SW480 (cell line): ENCODE measurements at regions not wholly inside any gene's neighbourhood (a gene's known extent, or its start where the extent isn't known, plus 50 kb on each side); places are given as distances from the start of the nearest gene placed in this dataset.
A peak's percentile ranks its signal among the peaks of the same experiment; 100 is the strongest.
"Not testable (repeated sequence)": the region's sequence is repeated elsewhere in the genome, so short reads cannot be mapped to it uniquely, and the experiment has no call there.

Experiments
- DNase-seq: peaks from one replicate; pipeline ENCODE4 v3.0.0-alpha.2; 2016; ENCODE audit warnings: low spot score

- peak; percentile 24 for DNase-seq
Observed at GRCh38 chr19:13652810-13653590, 111.3 kb upstream of the MRI1 start.

- DNase-seq, result no peak
Observed at GRCh38 chr19:13646758-13647157, 117.6 kb upstream of the MRI1 start.

DNA sequence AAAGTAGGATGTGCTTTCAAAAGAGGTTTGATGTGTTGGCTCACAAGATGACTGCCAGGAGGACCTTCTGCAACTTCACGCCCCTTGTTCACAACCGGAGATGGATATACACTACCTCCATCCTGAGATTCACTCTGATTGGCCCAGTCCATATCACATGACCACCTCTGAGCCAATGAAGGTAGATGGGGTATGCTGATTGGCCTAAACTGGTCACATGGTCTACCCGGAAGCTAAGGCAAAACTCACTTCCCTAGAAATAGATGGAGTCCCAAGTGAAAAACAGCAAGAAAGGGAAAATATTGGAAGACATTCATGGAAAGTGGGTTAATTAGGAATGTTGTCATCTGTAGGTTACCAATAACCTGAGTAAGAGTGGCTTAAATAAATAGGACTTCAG lies 119.7 kb upstream of the MRI1 start:
- DNase-seq, result no peak

DNA sequence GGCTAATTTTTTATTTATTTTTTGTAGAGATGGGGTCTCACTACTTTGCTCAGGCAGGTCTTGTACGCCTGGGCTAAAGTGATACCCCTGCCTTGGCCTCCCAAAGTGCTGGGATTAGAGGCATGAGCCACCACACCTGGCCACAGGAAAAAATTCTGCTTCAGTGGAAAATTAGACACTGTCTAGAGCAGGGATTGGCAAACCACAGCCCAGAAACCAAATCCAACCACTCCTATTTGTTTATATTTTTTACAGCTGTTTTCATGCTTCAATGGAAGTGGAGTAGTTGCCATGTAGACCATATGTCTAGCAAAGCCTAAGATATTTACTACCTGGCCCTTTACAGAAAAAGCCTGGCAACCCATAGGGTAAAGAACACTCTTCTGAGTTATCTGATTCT lies 123.7 kb upstream of the MRI1 start:
- no peak for DNase-seq

DNA sequence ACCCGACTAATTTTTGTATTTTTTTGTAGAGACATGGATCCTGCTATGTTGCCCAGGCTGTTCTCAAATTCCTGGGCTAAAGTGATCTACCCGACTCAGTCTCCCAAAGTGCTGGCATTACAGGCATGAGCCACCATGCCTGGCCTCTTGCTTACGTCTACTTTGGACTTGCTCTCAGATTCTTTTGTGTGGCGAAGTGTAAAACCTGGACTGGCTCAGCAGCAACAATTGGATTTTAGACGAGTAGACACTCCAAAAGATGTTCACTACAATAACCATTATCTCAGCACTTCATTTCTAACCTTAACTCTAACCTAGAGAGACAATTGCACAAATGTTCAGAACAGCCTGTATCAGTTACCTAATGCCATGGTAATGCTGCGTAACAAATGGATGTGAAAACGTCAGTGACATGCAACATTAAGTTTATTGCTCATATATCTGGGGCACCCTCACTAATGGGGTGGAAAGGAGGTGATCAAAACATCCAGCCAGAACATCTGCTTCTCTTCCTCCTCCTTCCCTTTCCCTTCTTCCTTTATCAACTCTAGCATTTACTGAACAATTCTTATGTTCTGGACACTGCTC lies 124.9 kb upstream of the MRI1 start:
- no peak for DNase-seq

- DNase-seq, result no peak
Observed at GRCh38 chr19:13637664-13638063, 126.7 kb upstream of the MRI1 start.

DNA sequence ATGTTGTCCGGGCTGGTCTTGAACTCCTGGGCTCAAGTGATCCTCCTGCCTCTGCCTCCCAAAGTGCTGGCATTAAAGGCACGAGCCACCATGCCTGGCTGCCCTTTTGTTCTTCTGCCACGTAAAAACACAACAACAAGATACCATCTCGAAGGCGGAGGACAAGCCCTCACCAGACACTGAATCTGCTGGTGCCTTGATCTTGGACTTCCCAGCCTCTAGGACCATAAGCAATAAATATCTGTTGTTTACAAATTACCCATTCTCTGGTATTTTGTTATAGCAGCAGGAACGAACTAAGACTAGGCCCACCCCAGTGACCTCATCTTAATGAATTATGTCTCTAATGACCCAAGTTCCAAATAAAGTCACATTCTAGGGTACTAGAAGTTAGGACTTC lies 128.4 kb upstream of the CACNA1A start:
- no peak for DNase-seq

GRCh38 chr19:13633522-13633922 lies 127.2 kb upstream of the CACNA1A start:
- no peak for DNase-seq

DNA sequence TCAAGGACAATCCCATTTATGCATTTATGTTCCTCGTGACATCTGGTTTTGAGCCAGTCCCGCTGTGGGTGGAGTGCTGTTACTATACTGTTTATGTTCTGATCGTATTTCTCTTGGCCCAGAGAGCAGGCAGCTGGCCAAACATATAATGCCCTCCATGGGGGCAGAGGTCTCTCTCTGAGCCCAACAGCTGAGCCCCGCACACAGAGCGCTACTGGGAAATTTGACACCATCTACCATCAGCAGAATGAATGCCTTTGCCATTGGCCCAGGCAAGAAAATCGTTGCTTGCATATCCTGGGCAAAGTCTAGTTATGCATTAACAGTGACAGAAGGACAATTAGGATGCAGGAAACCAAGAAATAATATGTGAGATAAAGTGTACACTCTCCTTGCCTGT lies 126.8 kb upstream of the CACNA1A start:
- peak; percentile 67 for DNase-seq

DNA sequence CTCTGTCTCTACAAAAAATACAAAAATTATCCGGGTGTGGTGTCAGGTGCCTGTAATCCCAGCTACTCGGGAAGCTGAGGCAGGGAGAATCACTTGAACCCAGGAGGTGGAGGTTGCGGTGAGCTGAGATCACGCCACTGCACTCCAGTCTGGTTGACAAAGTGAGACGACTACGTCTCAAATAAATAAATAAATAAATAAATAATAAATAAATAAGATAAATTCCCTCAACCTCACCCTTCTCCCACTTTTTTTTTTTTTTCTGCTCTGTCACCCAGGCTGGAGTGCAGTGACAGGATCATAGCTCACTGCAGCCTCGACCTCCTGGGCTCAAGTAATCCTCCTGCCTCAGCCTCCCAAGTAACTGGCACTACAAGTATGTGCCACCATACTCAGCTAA lies 125.9 kb upstream of the CACNA1A start:
- DNase-seq, result not testable (repeated sequence)

GRCh38 chr19:13629687-13630357 lies 123.5 kb upstream of the CACNA1A start:
- no peak for DNase-seq

GRCh38 chr19:13627531-13627930 lies 121.3 kb upstream of the CACNA1A start:
- DNase-seq, result no peak

DNA sequence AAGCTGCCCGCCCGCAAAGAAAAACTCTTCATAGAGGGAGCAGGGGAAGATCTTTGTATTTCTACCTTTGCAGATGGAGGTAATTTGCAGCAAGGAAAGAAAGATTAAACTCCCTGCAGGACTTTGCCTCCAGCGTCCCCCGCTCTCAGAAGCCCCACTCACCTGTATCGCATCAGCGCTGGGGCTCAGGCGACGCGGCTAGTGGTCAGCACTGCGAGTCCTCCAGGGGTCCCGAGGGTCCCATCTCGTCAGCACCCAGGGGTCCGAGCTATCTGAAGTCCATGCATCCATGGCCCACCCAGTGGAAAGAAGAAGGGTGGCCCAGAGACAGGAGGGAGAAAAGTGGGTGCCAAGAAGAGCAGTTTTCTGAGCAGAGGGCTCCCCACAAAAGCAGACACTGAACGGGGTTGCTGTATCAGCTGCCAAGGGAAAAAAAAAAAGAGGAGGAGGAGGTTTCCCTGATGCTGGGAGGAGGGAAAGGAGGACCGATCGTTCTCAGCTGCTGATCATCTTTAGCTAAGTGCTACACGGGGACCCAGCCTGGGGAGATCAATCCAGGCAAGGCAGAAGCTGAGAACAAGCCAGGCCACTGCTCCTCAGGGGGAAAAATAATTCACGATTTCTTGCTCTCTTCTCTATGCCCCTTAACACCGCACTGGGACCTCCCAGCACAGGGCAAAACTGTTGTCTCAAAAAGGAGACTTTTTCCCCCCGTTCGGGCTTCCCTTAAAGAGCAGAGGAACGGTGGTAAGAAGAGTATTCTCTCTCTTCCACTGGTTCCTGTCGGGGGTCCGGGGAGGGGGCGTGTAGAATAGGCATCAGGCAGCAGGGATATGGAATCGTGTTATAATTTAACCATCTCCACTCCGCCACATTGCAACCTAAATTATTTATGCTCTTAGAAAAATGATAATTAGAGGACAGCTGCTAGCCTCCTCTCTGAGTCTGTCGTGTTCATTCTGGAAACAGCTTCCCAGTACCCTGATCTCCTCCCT lies 117.7 kb upstream of the CACNA1A start:
- DNase-seq, result no peak

DNA sequence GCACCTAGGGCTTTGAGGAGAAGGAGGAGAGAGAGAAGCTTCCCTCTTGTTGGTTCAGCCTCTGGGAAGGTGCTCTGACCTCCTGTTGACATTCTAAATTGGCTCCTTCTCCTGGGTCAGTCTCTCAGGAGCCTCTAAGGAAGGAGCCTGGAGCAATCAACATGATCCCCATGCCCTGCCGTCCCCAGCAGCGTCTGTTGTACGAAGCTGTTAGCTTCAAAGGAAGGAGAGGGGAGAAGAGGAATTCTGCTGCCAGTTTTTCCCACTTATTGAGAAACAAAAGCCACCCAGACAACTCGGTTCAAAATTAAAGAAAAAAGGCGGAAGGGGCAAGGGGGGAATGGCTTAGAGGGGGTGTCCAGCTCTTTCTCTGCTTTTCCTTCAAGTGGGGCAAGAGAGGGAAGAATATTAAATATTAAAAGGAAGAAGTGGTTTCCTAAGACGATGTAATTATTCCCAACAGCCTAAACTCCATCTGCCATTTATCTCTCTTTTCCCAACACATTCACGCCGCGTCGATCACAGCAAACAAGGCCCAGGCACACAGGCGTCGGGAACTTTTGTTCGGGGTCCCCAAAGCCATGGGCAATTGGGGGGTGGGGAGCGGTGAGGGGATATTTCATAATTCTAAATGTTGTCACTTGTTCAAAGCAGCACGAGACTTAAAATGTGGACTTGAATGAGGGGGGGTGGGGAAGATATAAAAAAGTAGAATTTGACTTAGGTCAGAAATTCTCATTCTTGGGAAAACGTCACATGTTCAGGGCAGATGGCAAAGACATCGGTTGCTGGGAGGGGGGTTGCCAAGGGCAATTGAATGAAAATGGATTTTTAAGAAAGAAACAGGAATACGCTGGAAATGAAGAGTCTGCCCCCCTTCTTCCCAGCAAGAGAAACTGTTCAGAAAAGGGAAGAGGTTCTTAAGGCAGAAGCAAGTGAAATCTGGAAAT lies 116.8 kb upstream of the CACNA1A start:
- DNase-seq, result no peak

GRCh38 chr19:13621413-13621812 lies 115.1 kb upstream of the CACNA1A start:
- DNase-seq, result peak; percentile 36

GRCh38 chr19:13619203-13619632 lies 112.9 kb upstream of the CACNA1A start:
- DNase-seq, result no peak

DNA sequence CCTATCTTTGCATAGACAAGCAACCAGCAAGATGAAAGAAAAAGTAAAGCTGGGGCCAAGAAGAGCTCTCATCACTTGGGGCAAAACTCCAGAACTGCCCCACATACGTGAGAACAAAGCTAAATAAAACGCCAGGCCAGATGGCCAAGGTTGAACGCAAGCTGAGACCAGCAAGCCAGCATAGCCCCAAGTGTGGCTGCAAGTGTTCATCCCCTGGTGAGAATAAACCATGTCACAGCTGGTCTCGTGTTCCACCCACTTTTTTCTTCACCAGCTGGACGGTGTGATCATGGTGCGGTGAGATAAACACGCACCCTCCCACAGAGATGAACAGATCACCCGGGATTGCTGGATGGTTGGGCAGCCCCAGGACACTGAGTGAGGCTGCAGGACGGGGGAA lies 109.6 kb upstream of the CACNA1A start:
- DNase-seq, result no peak

DNA sequence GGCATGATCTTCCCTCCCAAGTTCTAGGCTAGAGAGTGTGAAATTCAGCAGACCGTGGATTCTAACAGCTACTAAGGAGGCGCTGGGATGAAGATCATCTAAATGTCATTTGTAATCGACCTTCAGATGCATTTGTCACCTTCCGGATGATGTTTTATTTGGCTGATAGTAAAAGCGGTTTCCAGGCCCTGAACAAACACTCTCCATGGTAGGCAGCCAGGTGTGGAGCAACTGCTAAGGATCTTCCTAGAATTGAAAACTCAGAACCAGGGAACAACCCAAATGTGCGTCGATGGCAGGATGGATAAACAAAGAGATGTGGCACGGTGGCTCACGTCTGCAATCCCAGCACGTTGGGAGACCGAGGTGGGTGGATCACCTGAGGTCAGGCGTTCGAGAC lies 107.2 kb upstream of the CACNA1A start:
- no peak for DNase-seq

DNA sequence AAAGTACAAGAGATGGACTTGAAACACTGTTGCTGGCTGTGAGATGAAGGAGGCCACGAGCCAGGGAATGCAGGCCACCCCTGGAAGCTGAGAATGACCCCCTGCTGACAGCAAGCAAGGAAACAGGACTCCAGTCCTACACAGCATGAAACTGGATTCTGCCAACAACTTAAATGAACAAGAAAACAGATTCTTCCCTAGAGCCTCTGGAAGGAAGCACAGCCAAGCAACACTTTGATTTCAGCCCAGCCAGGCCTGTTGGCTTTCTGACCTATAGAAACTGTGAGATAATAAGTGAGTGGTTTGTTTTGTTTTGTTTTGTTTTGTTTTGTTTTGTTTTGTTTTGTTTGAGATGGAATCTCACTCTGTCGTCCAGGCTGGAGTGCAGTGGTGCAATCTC lies 105.3 kb upstream of the CACNA1A start:
- no peak for DNase-seq

DNA sequence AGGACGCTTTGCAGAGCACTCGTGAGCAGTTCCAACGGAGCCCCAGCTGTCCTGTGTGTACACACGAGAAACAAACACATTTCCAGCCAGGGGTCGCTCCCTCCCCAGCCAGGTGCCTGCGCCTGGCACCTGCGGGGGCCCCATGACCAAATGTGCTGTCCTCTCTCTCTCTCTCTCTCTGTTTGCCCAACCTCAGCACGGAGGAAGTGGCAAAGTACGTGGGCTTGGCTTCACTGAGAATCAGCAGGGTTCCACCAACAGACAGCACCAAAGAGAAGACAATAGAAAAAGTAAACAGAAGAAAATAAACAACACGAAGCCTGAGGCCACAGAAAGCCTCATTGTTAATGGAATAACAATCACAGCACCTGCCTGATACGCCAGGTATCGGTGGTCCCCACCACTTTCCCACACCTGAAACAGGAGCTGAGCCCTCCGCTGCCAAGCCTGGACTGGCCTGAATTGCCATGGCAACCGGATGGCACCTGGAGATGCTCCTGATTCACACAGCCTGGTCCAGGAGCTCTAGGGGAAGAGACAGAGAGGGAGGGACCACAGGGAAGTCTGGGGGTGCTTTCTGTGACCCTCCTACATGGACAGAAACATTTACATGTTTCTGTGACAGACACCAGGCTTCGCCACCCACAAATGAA lies 103.9 kb upstream of the CACNA1A start:
- DNase-seq, result peak; percentile 58
